Gastroesophageal sphincter (tissue), 4 donors: ENCODE measurements at regions not wholly inside any gene's neighbourhood (a gene's known extent, or its start where the extent isn't known, plus 50 kb on each side); places are given as distances from the start of the nearest gene placed in this dataset.

ENCODE experiments used
- ATAC-seq: fragments of 150-250 bp; one replicate; pipeline ENCODE4 v1.9.1; 2016; ENCODE audit warnings: mild to moderate bottlenecking, moderate library complexity
- H3K27ac ChIP-seq, 4 donors: fragments of 200-600 bp; sonication (generic) in 3 of 4; 1 replicate in 3 of 4; 2 replicates in 1 of 4; pipeline ENCODE4 v1.5.1; 2016 to 2019
- H3K27me3 ChIP-seq: fragments of 200-600 bp; sonication (generic); one replicate; pipeline ENCODE4 v1.5.1; 2019
- H3K36me3 ChIP-seq, 2 donors: fragments of 200-600 bp; sonication (generic); one replicate each; pipeline ENCODE4 v1.5.1; 2019; ENCODE audit warnings: control low read depth in 1 of 2
- H3K4me1 ChIP-seq, 3 donors: fragments of 200-600 bp; sonication (generic); 1 replicate in 2 of 3; 2 replicates in 1 of 3; pipeline ENCODE4 v1.5.1; 2016 to 2019; ENCODE audit warnings: control low read depth in 2 of 3
- H3K4me3 ChIP-seq, 2 donors: fragments of 200-600 bp; sonication (generic); one replicate each; pipeline ENCODE4 v1.5.1; 2019; ENCODE audit warnings: mild to moderate bottlenecking in 1 of 2, moderate library complexity in 1 of 2
- H3K9me3 ChIP-seq, 3 donors: fragments of 200-600 bp; sonication (generic); one replicate each; pipeline ENCODE4 v1.5.1; 2017 to 2019; ENCODE audit warnings: control low read depth in 2 of 3
- EP300 ChIP-seq: sonication (generic); formaldehyde crosslinking; IDR thresholded peaks from one replicate; pipeline ENCODE4 v1.6.1; 2017; ENCODE audit warnings: antibody characterized with exemption, mild to moderate bottlenecking
- POLR2A ChIP-seq, 2 donors: fragments of 450-650 bp; IDR thresholded peaks; one replicate each; pipeline ENCODE4 v1.6.1; 2017; ENCODE audit warnings: antibody characterized with exemption in 2 of 2, mild to moderate bottlenecking in 2 of 2, moderate library complexity in 1 of 2
- POLR2AphosphoS5 ChIP-seq: sonication (generic); formaldehyde crosslinking; IDR thresholded peaks from one replicate; pipeline ENCODE4 v1.6.1; 2017; ENCODE audit warnings: antibody characterized with exemption
- WGBS, 2 donors: methylation state at CpG; one replicate each; pipeline ENCODE4 v1.1.5; 2018; ENCODE audit warnings: low coverage in 1 of 2; 5-methylcytosine and 5-hydroxymethylcytosine counted together
- TF ChIP-seq, protein P1 (sequence below), 4 experiments: fragments of 200-600 bp in 2 of 4; fragments of 450-650 bp in 2 of 4; sonication (generic) in 1 of 4; IDR thresholded peaks; one replicate each; pipeline ENCODE4 v1.5.1; 2017 to 2019; ENCODE audit warnings: antibody characterized with exemption in 4 of 4, mild to moderate bottlenecking in 2 of 4, moderate library complexity in 2 of 4

DNA sequence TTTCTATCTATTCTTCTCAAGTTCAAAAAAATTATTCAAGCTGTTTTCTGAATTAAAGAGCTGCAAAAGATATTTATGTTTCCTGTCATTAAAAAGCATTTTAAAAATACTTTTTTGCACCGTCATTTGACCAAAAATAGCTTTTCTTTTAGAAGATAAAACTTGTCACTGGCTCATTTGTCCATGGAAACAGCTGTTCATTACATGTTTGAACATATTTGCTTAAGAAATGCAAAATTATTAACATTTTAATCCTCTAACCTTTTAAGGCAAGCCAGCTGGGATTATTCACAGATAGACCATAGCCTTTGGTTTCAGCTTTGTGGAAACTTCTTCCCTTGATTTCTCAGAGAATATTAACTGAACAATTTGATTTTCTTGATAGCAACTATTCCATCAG is 393.9 kb downstream of the TUSC1 start:
- TF ChIP-seq EP300 (no peak), POLR2A (IDR thresholded peaks at IDR 0.05) (no peak), POLR2AphosphoS5 (no peak)
- TF ChIP-seq, protein P1, sequence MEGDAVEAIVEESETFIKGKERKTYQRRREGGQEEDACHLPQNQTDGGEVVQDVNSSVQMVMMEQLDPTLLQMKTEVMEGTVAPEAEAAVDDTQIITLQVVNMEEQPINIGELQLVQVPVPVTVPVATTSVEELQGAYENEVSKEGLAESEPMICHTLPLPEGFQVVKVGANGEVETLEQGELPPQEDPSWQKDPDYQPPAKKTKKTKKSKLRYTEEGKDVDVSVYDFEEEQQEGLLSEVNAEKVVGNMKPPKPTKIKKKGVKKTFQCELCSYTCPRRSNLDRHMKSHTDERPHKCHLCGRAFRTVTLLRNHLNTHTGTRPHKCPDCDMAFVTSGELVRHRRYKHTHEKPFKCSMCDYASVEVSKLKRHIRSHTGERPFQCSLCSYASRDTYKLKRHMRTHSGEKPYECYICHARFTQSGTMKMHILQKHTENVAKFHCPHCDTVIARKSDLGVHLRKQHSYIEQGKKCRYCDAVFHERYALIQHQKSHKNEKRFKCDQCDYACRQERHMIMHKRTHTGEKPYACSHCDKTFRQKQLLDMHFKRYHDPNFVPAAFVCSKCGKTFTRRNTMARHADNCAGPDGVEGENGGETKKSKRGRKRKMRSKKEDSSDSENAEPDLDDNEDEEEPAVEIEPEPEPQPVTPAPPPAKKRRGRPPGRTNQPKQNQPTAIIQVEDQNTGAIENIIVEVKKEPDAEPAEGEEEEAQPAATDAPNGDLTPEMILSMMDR (IDR thresholded peaks at IDR 0.05), result no peak
- Histone ChIP-seq H3K36me3 (no peaks in the 10 kb centered on the region), H3K4me1 (no peaks in the 10 kb centered on the region), H3K27ac (no peak overlapping the region), H3K4me3 (no peak overlapping the region), H3K27me3 (no peaks in the 10 kb centered on the region), H3K9me3 (no peaks in the 10 kb centered on the region)
- WGBS, 2 donors, result 23 to 36% methylated on average over 1 of the region's 1 CpG
- no peak for ATAC-seq

DNA sequence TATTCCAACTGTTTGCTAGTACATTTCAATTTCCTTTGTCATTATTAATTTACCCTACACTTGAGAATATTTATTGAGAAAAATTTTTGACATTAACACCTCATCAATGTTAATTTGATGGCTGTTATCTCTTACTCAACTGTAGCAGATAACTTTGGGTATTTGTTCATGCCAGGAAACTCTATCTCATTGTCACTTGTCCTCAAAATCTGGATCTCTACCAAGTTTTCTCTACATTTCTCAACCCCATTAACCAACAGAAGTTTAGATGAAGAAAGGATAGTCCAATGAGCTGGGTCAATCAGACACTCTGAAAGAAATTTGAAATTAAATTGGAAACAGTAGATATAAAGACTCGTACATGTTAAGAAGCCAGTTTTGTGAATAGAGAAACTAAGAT is 395.3 kb downstream of the TUSC1 start:
- H3K4me3 ChIP-seq, result no peak overlapping the region
- no peaks in the 10 kb centered on the region for H3K9me3 ChIP-seq
- no peak for ATAC-seq
- no peaks in the 10 kb centered on the region for H3K4me1 ChIP-seq
- TF ChIP-seq, protein P1 (IDR thresholded peaks at IDR 0.05), result no peak
- TF ChIP-seq EP300 (no peak), POLR2A (IDR thresholded peaks at IDR 0.05) (no peak), POLR2AphosphoS5 (no peak)
- H3K36me3 ChIP-seq, result no peaks in the 10 kb centered on the region
- no peaks in the 10 kb centered on the region for H3K27me3 ChIP-seq
- no peak overlapping the region for H3K27ac ChIP-seq
- WGBS, 2 donors, result 100% methylated on average over 1 of the region's 1 CpG

DNA sequence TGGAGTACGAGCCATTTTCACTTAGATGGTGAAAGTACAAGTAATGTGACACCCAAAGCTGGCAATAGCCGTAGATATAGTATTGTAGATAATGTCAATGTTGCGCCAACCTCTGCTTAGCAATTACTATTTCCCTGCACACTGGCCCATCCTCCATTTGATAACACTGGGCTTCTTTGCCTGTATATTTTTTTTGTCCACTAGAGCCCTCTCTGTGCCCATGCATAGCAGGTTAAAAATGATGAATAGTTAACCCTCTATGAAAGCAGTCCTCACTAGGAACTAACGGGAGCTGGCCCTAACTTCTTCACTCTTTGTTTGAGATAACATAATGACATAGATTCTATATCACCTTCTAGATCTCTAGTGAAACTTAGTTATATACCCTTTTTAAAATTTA is 416.8 kb downstream of the TUSC1 start:
- ATAC-seq, result no peak
- no peak overlapping the region for H3K4me3 ChIP-seq

DNA sequence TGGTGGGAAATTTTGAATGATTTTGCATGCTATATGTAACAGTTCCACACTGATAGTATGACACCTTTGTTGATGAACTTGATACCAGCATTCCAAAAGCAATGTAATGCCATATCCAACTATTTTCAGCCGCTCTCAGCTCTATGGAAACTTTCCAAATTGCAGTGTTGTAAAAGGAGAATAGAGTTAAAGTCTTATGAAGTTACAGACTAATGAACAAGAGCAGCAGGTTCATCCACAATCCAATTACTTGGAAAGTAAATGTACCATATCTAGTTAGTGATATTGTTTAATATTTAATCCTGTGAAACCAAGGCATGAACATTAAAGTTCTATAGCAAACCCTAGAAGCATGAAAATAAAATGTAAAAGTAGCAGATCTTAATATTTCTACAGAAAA is 418.2 kb downstream of the TUSC1 start:
- Histone ChIP-seq H3K4me3 (no peak overlapping the region), H3K9me3 (no peaks in the 10 kb centered on the region), H3K36me3 (no peaks in the 10 kb centered on the region), H3K27me3 (no peaks in the 10 kb centered on the region), H3K4me1 (no peaks in the 10 kb centered on the region), H3K27ac (no peak overlapping the region)
- ATAC-seq, result no peak
- no peak for TF ChIP-seq POLR2AphosphoS5
- no peak for TF ChIP-seq POLR2A (IDR thresholded peaks at IDR 0.05)
- no peak for TF ChIP-seq EP300
- TF ChIP-seq, protein P1 (IDR thresholded peaks at IDR 0.05), result no peak
- WGBS, 2 donors, result 7 to 56% methylated on average over 1 of the region's 1 CpG

More for the DNA sequence above, 416.8 kb downstream of the TUSC1 start:
- Histone ChIP-seq H3K27ac (no peak overlapping the region), H3K9me3 (no peaks in the 10 kb centered on the region), H3K4me1 (no peaks in the 10 kb centered on the region), H3K36me3 (no peaks in the 10 kb centered on the region), H3K27me3 (no peaks in the 10 kb centered on the region)
- TF ChIP-seq POLR2AphosphoS5, result no peak
- TF ChIP-seq, protein P1 (IDR thresholded peaks at IDR 0.05), result no peak
- TF ChIP-seq POLR2A (IDR thresholded peaks at IDR 0.05), result no peak
- no peak for TF ChIP-seq EP300
- 88 to 97% methylated on average over 4 of the region's 4 CpGs for WGBS, 2 donors

DNA sequence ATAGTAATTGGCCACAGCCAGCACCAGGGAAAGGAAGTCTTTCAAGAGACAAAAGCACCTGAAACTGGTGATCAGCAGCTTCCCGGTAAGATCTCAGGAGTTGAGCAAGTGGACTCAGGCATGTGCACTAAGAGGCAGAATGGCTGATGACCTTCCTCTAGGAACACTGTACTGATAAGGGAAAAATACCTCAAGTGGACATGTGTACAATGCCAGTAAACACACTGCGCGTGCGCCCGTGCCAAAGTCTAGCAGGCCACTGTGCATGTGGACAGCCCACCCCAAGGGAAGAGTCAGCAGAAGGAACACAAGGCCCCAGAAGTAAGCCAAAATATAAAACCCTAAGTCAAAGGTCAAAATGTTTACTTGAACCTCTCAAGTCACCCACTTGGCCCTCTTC is 423.0 kb downstream of the TUSC1 start:
- ATAC-seq, result no peak
- H3K4me1 ChIP-seq, result no peaks in the 10 kb centered on the region
- no peak overlapping the region for H3K27ac ChIP-seq
- no peaks in the 10 kb centered on the region for H3K36me3 ChIP-seq
- no peak overlapping the region for H3K4me3 ChIP-seq
- no peaks in the 10 kb centered on the region for H3K9me3 ChIP-seq
- WGBS, 2 donors, result 83 to 92% methylated on average over 1 to 5 of the region's 5 CpGs
- TF ChIP-seq EP300, result no peak
- no peak for TF ChIP-seq POLR2A (IDR thresholded peaks at IDR 0.05)
- TF ChIP-seq, protein P1 (IDR thresholded peaks at IDR 0.05), result no peak
- TF ChIP-seq POLR2AphosphoS5, result no peak
- no peaks in the 10 kb centered on the region for H3K27me3 ChIP-seq
